SK-N-SH (cell line): ENCODE measurements at regions not wholly inside any gene's neighbourhood (a gene's known extent, or its start where the extent isn't known, plus 50 kb on each side); places are given as distances from the start of the nearest gene placed in this dataset.

Experiments used
- CTCF ChIA-PET: fragments of 300-600, 350-600 bp; formaldehyde crosslinking; extraction: SDS; loops from one replicate; lab custom pipeline; 2021; lab: Yijun Ruan, JAX
- POLR2A ChIA-PET: fragments of 350-600 bp; sonication (Branson Sonifier 250); formaldehyde crosslinking; extraction: SDS; loops from one replicate; lab custom pipeline; 2020; ENCODE audit warnings: antibody characterized with exemption, inconsistent platforms; lab: Yijun Ruan, JAX
- DNase-seq: peaks from one replicate; pipeline ENCODE4 v3.0.0; 2012
- H2AFZ ChIP-seq: fragments of 200-600 bp; sonication (generic); 2 replicates; pipeline ENCODE4 v1.8.1; 2016; ENCODE audit warnings: antibody characterized with exemption, mild to moderate bottlenecking, low read depth
- H3F3A ChIP-seq: fragments of 200-600 bp; sonication (generic); replicated peaks from 2 replicates; pipeline ENCODE3; 2016; ENCODE audit warnings: antibody characterized with exemption, mild to moderate bottlenecking; ENCODE audit not compliant: insufficient read depth
- H3K27ac ChIP-seq, 2 experiments: fragments of 200-500 bp in 1 of 2; fragments of 200-600 bp in 1 of 2; sonication (Bioruptor generic) in 1 of 2; sonication (generic), shearing (Covaris generic) in 1 of 2; 2 replicates each; pipeline versions ENCODE4 v1.5.1 to v1.6.1; 2014 to 2016; ENCODE audit warnings: low read depth in 2 of 2, inconsistent platforms in 1 of 2, low read length in 1 of 2, mild to moderate bottlenecking in 1 of 2, mixed read lengths in 1 of 2
- H3K27me3 ChIP-seq: fragments of 200-600 bp; sonication (generic), shearing (Covaris generic); 2 replicates; pipeline ENCODE4 v1.6.1; 2016; ENCODE audit warnings: mixed run types; ENCODE audit not compliant: insufficient read depth
- H3K36me3 ChIP-seq, 2 experiments: fragments of 200-500 bp in 1 of 2; fragments of 200-600 bp in 1 of 2; sonication (Bioruptor generic) in 1 of 2; sonication (generic) in 1 of 2; replicated peaks in 1 of 2; 2 replicates each; pipeline versions ENCODE3 to v1.5.1; 2014 to 2016; ENCODE audit warnings: low read length in 1 of 2, mild to moderate bottlenecking in 1 of 2; ENCODE audit not compliant: insufficient read depth in 2 of 2, control insufficient read depth in 1 of 2
- H3K4me1 ChIP-seq, 2 experiments: fragments of 200-500 bp in 1 of 2; fragments of 200-600 bp in 1 of 2; sonication (Bioruptor generic) in 1 of 2; sonication (generic), shearing (Covaris generic) in 1 of 2; 2 replicates each; pipeline versions ENCODE4 v1.5.1 to v1.6.1; 2014 to 2016; ENCODE audit warnings: low read depth in 1 of 2, low read length in 1 of 2, mixed run types in 1 of 2; ENCODE audit not compliant: insufficient read depth in 2 of 2, control insufficient read depth in 1 of 2
- H3K4me2 ChIP-seq: fragments of 200-600 bp; sonication (generic), shearing (Covaris generic); 2 replicates; pipeline ENCODE4 v1.6.1; 2017; ENCODE audit warnings: mixed run types
- H3K4me3 ChIP-seq, 2 experiments: fragments of 200-500 bp in 1 of 2; fragments of 200-600 bp in 1 of 2; sonication (Bioruptor generic) in 1 of 2; sonication (generic), shearing (Covaris generic) in 1 of 2; 2 replicates each; pipeline versions ENCODE4 v1.5.1 to v1.8.1; 2014 to 2016; ENCODE audit warnings: low read depth in 2 of 2, inconsistent platforms in 1 of 2, low read length in 1 of 2, mild to moderate bottlenecking in 1 of 2, mixed read lengths in 1 of 2, moderate library complexity in 1 of 2
- H3K79me2 ChIP-seq: fragments of 200-600 bp; sonication (generic); 2 replicates; pipeline ENCODE4 v1.8.1; 2017; ENCODE audit warnings: mild to moderate bottlenecking; ENCODE audit not compliant: insufficient read depth
- H3K9ac ChIP-seq: fragments of 200-600 bp; sonication (generic); 2 replicates; pipeline ENCODE4 v1.6.1; 2017; ENCODE audit warnings: mixed run types
- H3K9me2 ChIP-seq: fragments of 200-600 bp; sonication (generic); 2 replicates; pipeline ENCODE4 v1.6.1; 2017; ENCODE audit warnings: mixed run types
- H3K9me3 ChIP-seq: fragments of 200-600 bp; sonication (generic); 2 replicates; pipeline ENCODE4 v1.6.1; 2017; ENCODE audit warnings: mixed run types, mild to moderate bottlenecking, moderate library complexity
- H4K20me1 ChIP-seq: fragments of 200-600 bp; sonication (generic); 2 replicates; pipeline ENCODE4 v1.6.1; 2017; ENCODE audit warnings: mild to moderate bottlenecking, mixed run types; ENCODE audit not compliant: insufficient read depth
- EP300 ChIP-seq, 2 experiments: IDR thresholded peaks; 2 replicates each; pipeline versions ENCODE4 v1.4.0 to v1.6.1; 2012; ENCODE audit warnings: borderline replicate concordance in 1 of 2, low read depth in 1 of 2, low read length in 1 of 2
- EZH2phosphoT487 ChIP-seq: fragments of 200-600 bp; sonication (generic); IDR thresholded peaks from 2 replicates; pipeline ENCODE4 v1.6.1; 2017; ENCODE audit warnings: low read depth, mixed run types, mild to moderate bottlenecking, antibody characterized with exemption, moderate library complexity, borderline replicate concordance
- FOSL2 ChIP-seq: IDR thresholded peaks from 2 replicates; pipeline ENCODE4 v1.4.0; 2012; ENCODE audit warnings: low read depth, mild to moderate bottlenecking, moderate library complexity, borderline replicate concordance
- GABPA ChIP-seq: IDR thresholded peaks from 2 replicates; pipeline ENCODE4 v1.4.0; 2012; ENCODE audit warnings: low read depth, mild to moderate bottlenecking
- IRF3 ChIP-seq: fragments of 150-350 bp; IDR thresholded peaks from 2 replicates; pipeline ENCODE4 v1.6.1; 2016; ENCODE audit warnings: mild to moderate bottlenecking, low read depth, low read length
- MEF2A ChIP-seq: IDR thresholded peaks from 2 replicates; pipeline ENCODE4 v1.4.0; 2012; ENCODE audit warnings: low read depth, borderline replicate concordance
- MXI1 ChIP-seq: IDR thresholded peaks from 2 replicates; pipeline ENCODE4 v1.6.1; 2012; ENCODE audit warnings: mild to moderate bottlenecking, low read depth, low read length, improper control_type of control experiment
- PBX3 ChIP-seq: IDR thresholded peaks from 2 replicates; pipeline ENCODE4; 2012
- POLR2AphosphoS5 ChIP-seq: IDR thresholded peaks from 2 replicates; pipeline ENCODE4 v1.6.1; 2012; ENCODE audit warnings: low read depth, low read length
- RCOR1 ChIP-seq: fragments of 150-350 bp; IDR thresholded peaks from 2 replicates; pipeline ENCODE4 v1.6.1; 2017; ENCODE audit warnings: antibody characterized with exemption, low read length
- RFX5 ChIP-seq: IDR thresholded peaks from 2 replicates; pipeline ENCODE4 v1.6.1; 2012; ENCODE audit warnings: mild to moderate bottlenecking, improper control_type of control experiment, low read length
- TAF1 ChIP-seq: IDR thresholded peaks from 2 replicates; pipeline ENCODE4 v1.6.1; 2012; ENCODE audit warnings: low read depth, mild to moderate bottlenecking, low read length, moderate library complexity, borderline replicate concordance
- TCF12 ChIP-seq: IDR thresholded peaks from 2 replicates; pipeline ENCODE4 v1.4.0; 2012
- YY1 ChIP-seq: IDR thresholded peaks from 2 replicates; pipeline ENCODE4 v1.4.0; 2012; ENCODE audit warnings: low read depth, mild to moderate bottlenecking
- WGBS: methylation state at CpG from one replicate; pipeline ENCODE4 v1.1.6; 2017; ENCODE audit warnings: low lambda C conversion rate; 5-methylcytosine and 5-hydroxymethylcytosine counted together
- TF ChIP-seq, protein P1 (sequence below): fragments of 150-350 bp; IDR thresholded peaks from 2 replicates; pipeline ENCODE4 v1.6.1; 2017; ENCODE audit warnings: antibody characterized with exemption, low read length, low read depth, borderline replicate concordance
- TF ChIP-seq, protein P2 (sequence below): IDR thresholded peaks from 2 replicates; pipeline ENCODE4 v1.4.0; 2012; ENCODE audit warnings: low read depth
- TF ChIP-seq, protein P3 (sequence below): IDR thresholded peaks from 2 replicates; pipeline ENCODE4 v1.4.0; 2012; ENCODE audit warnings: low read depth, borderline replicate concordance
- TF ChIP-seq, protein P4 (sequence below): IDR thresholded peaks from 2 replicates; pipeline ENCODE4 v1.4.0; 2012; ENCODE audit warnings: low read depth, borderline replicate concordance
- TF ChIP-seq, protein P5 (sequence below): fragments of 200-600 bp; sonication (generic); IDR thresholded peaks from 2 replicates; pipeline ENCODE4 v1.6.1; 2017; ENCODE audit warnings: antibody characterized with exemption, mild to moderate bottlenecking, moderate library complexity

GRCh38 chr9:12091865-12092527 lies 601.2 kb upstream of the TYRP1 start:
- H3K36me3 ChIP-seq, result no peaks in the 10 kb centered on the region
- TF ChIP-seq FOSL2, result no peak
- no peak for TF ChIP-seq EZH2phosphoT487
- no peak for TF ChIP-seq TAF1
- TF ChIP-seq MEF2A, result no peak
- TF ChIP-seq, protein P1, sequence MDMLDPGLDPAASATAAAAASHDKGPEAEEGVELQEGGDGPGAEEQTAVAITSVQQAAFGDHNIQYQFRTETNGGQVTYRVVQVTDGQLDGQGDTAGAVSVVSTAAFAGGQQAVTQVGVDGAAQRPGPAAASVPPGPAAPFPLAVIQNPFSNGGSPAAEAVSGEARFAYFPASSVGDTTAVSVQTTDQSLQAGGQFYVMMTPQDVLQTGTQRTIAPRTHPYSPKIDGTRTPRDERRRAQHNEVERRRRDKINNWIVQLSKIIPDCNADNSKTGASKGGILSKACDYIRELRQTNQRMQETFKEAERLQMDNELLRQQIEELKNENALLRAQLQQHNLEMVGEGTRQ, result no peak
- no peak for TF ChIP-seq EP300 (IDR thresholded peaks at IDR 0.05; ENCODE audit: borderline replicate concordance in 1 of 2, low read depth in 1 of 2, low read length in 1 of 2)
- no peak for TF ChIP-seq POLR2AphosphoS5
- no peak for TF ChIP-seq PBX3
- TF ChIP-seq IRF3, result no peak
- no peak for TF ChIP-seq GABPA
- TF ChIP-seq TCF12, result no peak
- no peak for TF ChIP-seq RFX5
- TF ChIP-seq, protein P2, sequence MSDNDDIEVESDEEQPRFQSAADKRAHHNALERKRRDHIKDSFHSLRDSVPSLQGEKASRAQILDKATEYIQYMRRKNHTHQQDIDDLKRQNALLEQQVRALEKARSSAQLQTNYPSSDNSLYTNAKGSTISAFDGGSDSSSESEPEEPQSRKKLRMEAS, result no peak
- TF ChIP-seq, all 33 proteins: peak for 0
- Histone ChIP-seq H3K9me2 (no peaks in the 10 kb centered on the region), H3F3A (no peaks in the 10 kb centered on the region), H3K9ac (no peak overlapping the region), H3K4me2 (no peak overlapping the region), H3K9me3 (no peaks in the 10 kb centered on the region; the same call in 1 of the 2 replicates), H3K27ac (no peak overlapping the region), H3K4me1 (no peaks in the 10 kb centered on the region), H3K79me2 (no peaks in the 10 kb centered on the region), H3K4me3 (no peak overlapping the region), H4K20me1 (no peaks in the 10 kb centered on the region), H3K27me3 (no peaks in the 10 kb centered on the region), H2AFZ (no peak overlapping the region)
- ChIA-PET CTCF (no interaction called here), POLR2A (no interaction called here)
- DNase-seq, result no peak
- 22% methylated on average over 5 of the region's 6 CpGs for WGBS

DNA sequence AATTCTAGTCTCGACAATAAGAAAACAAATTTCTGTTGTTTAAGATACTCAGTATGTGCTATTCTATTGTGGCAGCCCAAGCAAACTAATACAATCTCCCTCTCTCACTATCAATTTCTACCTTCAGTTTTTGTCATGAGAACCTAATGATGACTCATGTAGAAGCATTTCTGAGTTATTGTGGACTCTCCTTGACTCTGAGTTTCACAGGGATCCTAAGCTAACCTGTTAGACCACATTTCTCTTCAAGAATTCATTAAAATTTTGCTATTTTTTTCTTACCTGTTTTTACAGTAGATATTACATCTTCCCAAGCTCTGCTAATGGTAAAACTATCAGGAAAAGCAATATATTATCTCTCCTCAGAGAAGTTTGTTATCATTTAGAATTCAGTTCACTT lies 599.1 kb upstream of the TYRP1 start:
- H4K20me1 ChIP-seq, result no peaks in the 10 kb centered on the region
- POLR2A ChIA-PET, result no interaction called here
- H3K4me3 ChIP-seq, result no peak overlapping the region
- H3K9me2 ChIP-seq, result no peaks in the 10 kb centered on the region
- no peaks in the 10 kb centered on the region; the same call in 1 of the 2 replicates for H3K9me3 ChIP-seq
- CTCF ChIA-PET, result no interaction called here
- 0% methylated on average over 1 of the region's 1 CpG for WGBS
- H3K4me1 ChIP-seq, result no peaks in the 10 kb centered on the region
- no peaks in the 10 kb centered on the region for H3K79me2 ChIP-seq
- no peak overlapping the region for H3K27ac ChIP-seq
- H3K36me3 ChIP-seq, result no peaks in the 10 kb centered on the region
- no peak overlapping the region for H3K9ac ChIP-seq
- H3K4me2 ChIP-seq, result no peak overlapping the region
- H2AFZ ChIP-seq, result no peak overlapping the region
- no peaks in the 10 kb centered on the region for H3F3A ChIP-seq
- DNase-seq, result no peak
- H3K27me3 ChIP-seq, result no peaks in the 10 kb centered on the region
- TF ChIP-seq GABPA (no peak), MXI1 (no peak), MEF2A (no peak), RCOR1 (no peak), EP300 (IDR thresholded peaks at IDR 0.05; ENCODE audit: borderline replicate concordance in 1 of 2, low read depth in 1 of 2, low read length in 1 of 2) (no peak), YY1 (no peak)
- TF ChIP-seq, protein P3, sequence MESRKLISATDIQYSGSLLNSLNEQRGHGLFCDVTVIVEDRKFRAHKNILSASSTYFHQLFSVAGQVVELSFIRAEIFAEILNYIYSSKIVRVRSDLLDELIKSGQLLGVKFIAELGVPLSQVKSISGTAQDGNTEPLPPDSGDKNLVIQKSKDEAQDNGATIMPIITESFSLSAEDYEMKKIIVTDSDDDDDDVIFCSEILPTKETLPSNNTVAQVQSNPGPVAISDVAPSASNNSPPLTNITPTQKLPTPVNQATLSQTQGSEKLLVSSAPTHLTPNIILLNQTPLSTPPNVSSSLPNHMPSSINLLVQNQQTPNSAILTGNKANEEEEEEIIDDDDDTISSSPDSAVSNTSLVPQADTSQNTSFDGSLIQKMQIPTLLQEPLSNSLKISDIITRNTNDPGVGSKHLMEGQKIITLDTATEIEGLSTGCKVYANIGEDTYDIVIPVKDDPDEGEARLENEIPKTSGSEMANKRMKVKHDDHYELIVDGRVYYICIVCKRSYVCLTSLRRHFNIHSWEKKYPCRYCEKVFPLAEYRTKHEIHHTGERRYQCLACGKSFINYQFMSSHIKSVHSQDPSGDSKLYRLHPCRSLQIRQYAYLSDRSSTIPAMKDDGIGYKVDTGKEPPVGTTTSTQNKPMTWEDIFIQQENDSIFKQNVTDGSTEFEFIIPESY, result no peak
- TF ChIP-seq, protein P4, sequence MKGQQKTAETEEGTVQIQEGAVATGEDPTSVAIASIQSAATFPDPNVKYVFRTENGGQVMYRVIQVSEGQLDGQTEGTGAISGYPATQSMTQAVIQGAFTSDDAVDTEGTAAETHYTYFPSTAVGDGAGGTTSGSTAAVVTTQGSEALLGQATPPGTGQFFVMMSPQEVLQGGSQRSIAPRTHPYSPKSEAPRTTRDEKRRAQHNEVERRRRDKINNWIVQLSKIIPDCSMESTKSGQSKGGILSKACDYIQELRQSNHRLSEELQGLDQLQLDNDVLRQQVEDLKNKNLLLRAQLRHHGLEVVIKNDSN, result no peak
- TF ChIP-seq, protein P5, sequence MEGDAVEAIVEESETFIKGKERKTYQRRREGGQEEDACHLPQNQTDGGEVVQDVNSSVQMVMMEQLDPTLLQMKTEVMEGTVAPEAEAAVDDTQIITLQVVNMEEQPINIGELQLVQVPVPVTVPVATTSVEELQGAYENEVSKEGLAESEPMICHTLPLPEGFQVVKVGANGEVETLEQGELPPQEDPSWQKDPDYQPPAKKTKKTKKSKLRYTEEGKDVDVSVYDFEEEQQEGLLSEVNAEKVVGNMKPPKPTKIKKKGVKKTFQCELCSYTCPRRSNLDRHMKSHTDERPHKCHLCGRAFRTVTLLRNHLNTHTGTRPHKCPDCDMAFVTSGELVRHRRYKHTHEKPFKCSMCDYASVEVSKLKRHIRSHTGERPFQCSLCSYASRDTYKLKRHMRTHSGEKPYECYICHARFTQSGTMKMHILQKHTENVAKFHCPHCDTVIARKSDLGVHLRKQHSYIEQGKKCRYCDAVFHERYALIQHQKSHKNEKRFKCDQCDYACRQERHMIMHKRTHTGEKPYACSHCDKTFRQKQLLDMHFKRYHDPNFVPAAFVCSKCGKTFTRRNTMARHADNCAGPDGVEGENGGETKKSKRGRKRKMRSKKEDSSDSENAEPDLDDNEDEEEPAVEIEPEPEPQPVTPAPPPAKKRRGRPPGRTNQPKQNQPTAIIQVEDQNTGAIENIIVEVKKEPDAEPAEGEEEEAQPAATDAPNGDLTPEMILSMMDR, result no peak
